Activated naive CD4-positive, alpha-beta T cell treated with anti-CD3 and anti-CD28 coated beads, Interleukin-2, amount 50 U/mL, for 72 hours (primary cell): ENCODE measurements at regions not wholly inside any gene's neighbourhood (a gene's known extent, or its start where the extent isn't known, plus 50 kb on each side); places are given as distances from the start of the nearest gene placed in this dataset.

Experiments used
- ATAC-seq, 2 donors: fragments of 150-1000 bp; cut with Tn5 transposase; 2 replicates each; pipeline ENCODE4 v1.10.0; 2021; ENCODE audit warnings: mild to moderate bottlenecking in 2 of 2, moderate library complexity in 2 of 2
- DNase-seq, 2 donors: peaks; one replicate each; pipeline ENCODE4 v3.0.0; 2021 to 2022; ENCODE audit warnings: low spot score in 2 of 2
- H3K27ac Mint-ChIP-seq, 2 donors: one replicate each; pipeline ENCODE4 v1.8.0; 2022; ENCODE audit warnings: mild to moderate bottlenecking in 2 of 2, mixed read lengths in 2 of 2
- H3K36me3 Mint-ChIP-seq, 2 donors: one replicate each; pipeline ENCODE4 v1.8.0; 2022; ENCODE audit warnings: mixed read lengths in 2 of 2
- H3K9me3 Mint-ChIP-seq, 2 donors: one replicate each; pipeline ENCODE4 v1.8.0; 2022; ENCODE audit warnings: mixed read lengths in 2 of 2

- H3K9me3 Mint-ChIP-seq = no peaks in the 10 kb centered on the region
- H3K36me3 Mint-ChIP-seq = peaks cover 5 to 7% of the 10 kb centered on the region in 2 donors
- ATAC-seq = no peak
- DNase-seq = no peak
- no peak overlapping the region for H3K27ac Mint-ChIP-seq
Observed at GRCh38 chr11:20211691-20212090, 51.4 kb upstream of the DBX1 start.
